PC-9 (cell line): ENCODE measurements at regions not wholly inside any gene's neighbourhood (a gene's known extent, or its start where the extent isn't known, plus 50 kb on each side); places are given as distances from the start of the nearest gene placed in this dataset.

Experiments used
- BruUV-seq: library from RNA; stranded (reverse); fragments of 400-500 nt; replicated peaks from 2 replicates; lab custom pipeline; 2021; lab: Mats Ljungman, UMichigan
- CTCF ChIA-PET: fragments of 300-600 bp; sonication (Branson Sonifier 250); formaldehyde crosslinking; loops from one replicate; lab custom pipeline; 2022; ENCODE audit warnings: antibody characterized with exemption; lab: Charles Lee
- POLR2A ChIA-PET: fragments of 300-600 bp; sonication (Branson Sonifier 250); formaldehyde crosslinking; loops from one replicate; lab custom pipeline; 2022; ENCODE audit warnings: antibody characterized with exemption; ENCODE audit not compliant: unreplicated experiment; lab: Charles Lee
- DNase-seq, 2 experiments: peaks; one replicate each; pipeline versions ENCODE4 v3.0.0 to v3.0.0-alpha.2; 2015 to 2022; ENCODE audit warnings: mixed read lengths in 1 of 2
- H2AFZ ChIP-seq: fragments of 200-600 bp; sonication (generic); 2 replicates; pipeline ENCODE4 v1.8.1; 2017; ENCODE audit warnings: antibody characterized with exemption
- H3F3A ChIP-seq: fragments of 200-600 bp; sonication (generic); 2 replicates; pipeline ENCODE4 v1.8.1; 2017; ENCODE audit warnings: antibody characterized with exemption, mild to moderate bottlenecking, low read depth; ENCODE audit not compliant: insufficient read depth
- H3K27ac ChIP-seq: fragments of 200-600 bp; sonication (generic); 2 replicates; pipeline ENCODE4 v1.6.1; 2016; ENCODE audit warnings: mixed run types
- H3K27me3 ChIP-seq: fragments of 200-600 bp; sonication (generic); 2 replicates; pipeline ENCODE4 v1.6.1; 2016; ENCODE audit warnings: low read depth, mixed run types; ENCODE audit not compliant: insufficient read depth
- H3K36me3 ChIP-seq: fragments of 200-600 bp; sonication (generic); 2 replicates; pipeline ENCODE4 v1.6.1; 2016; ENCODE audit warnings: low read depth, mixed run types
- H3K4me1 ChIP-seq: fragments of 200-600 bp; sonication (generic); replicated peaks from 2 replicates; pipeline ENCODE4 v1.6.1; 2016; ENCODE audit warnings: mixed run types; ENCODE audit not compliant: insufficient read depth
- H3K4me2 ChIP-seq: fragments of 200-600 bp; sonication (generic); 2 replicates; pipeline ENCODE4 v1.6.1; 2017; ENCODE audit warnings: mixed run types
- H3K4me3 ChIP-seq: fragments of 200-600 bp; sonication (generic); 2 replicates; pipeline ENCODE4 v1.6.1; 2016; ENCODE audit warnings: mixed run types
- H3K79me2 ChIP-seq: fragments of 200-600 bp; sonication (generic); 2 replicates; pipeline ENCODE4 v1.6.1; 2017; ENCODE audit warnings: low read depth, mixed run types
- H3K9me2 ChIP-seq: fragments of 200-600 bp; sonication (generic); 2 replicates; pipeline ENCODE4 v1.8.1; 2017; ENCODE audit warnings: mild to moderate bottlenecking; ENCODE audit not compliant: insufficient read depth
- H3K9me3 ChIP-seq: fragments of 200-600 bp; sonication (generic); 2 replicates; pipeline ENCODE4 v1.8.1; 2016; ENCODE audit warnings: low read depth; ENCODE audit not compliant: insufficient read depth
- H4K20me1 ChIP-seq: fragments of 200-600 bp; sonication (generic); 2 replicates; pipeline ENCODE4 v1.8.1; 2017; ENCODE audit not compliant: insufficient read depth
- EZH2 ChIP-seq: fragments of 200-600 bp; sonication (generic); IDR thresholded peaks from 2 replicates; pipeline ENCODE4 v1.8.0; 2017; ENCODE audit warnings: antibody characterized with exemption, low read depth
- intact Hi-C: fragments of 100-400 bp; cut with micrococcal nuclease; formaldehyde crosslinking; loops from one replicate; pipeline ENCODE4 v1.10.0; 2022; ENCODE audit not compliant: unreplicated experiment
- TF ChIP-seq, protein P1 (sequence below): fragments of 200-600 bp; sonication (generic); conservative IDR thresholded peaks from 2 replicates; pipeline ENCODE4 v1.6.1; 2017; ENCODE audit warnings: mixed run types, antibody characterized with exemption, mild to moderate bottlenecking, moderate library complexity

DNA sequence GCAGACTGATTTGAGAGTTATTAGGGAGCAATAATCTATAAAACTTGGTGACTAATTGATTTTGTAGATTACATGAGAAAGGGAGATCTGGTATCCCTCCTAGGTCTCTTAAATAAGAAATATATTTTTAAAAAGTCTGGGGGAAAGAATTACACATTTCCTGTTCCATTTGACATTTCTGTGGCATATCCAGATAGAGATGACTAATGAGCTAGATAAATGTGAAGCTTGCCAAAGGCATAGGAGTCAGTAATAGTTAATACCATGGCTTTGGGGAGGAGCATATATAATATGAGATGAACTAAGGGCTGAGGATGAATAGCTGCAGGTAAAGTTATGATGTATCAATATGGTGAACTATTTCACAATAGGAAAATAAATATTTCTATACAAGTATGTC lies 663.7 kb downstream of the PTPRC start:
- ChIA-PET CTCF (no interaction called here), POLR2A (no interaction called here)
- Histone ChIP-seq H3K4me3 (no peak overlapping the region), H3K4me2 (no peak overlapping the region), H3F3A (no peaks in the 10 kb centered on the region), H3K36me3 (no peaks in the 10 kb centered on the region), H3K9me2 (no peaks in the 10 kb centered on the region; the same call in 1 of the 2 replicates), H3K4me1 (no peaks in the 10 kb centered on the region), H3K79me2 (no peaks in the 10 kb centered on the region), H3K27ac (no peak overlapping the region), H2AFZ (no peak overlapping the region), H3K27me3 (no peaks in the 10 kb centered on the region), H3K9me3 (no peaks in the 10 kb centered on the region), H4K20me1 (no peaks in the 10 kb centered on the region)
- BruUV-seq: no TSS peak
- DNase-seq: no peak
- intact Hi-C loops: no loop called here
- TF ChIP-seq EZH2: no peak
- TF ChIP-seq, protein P1, sequence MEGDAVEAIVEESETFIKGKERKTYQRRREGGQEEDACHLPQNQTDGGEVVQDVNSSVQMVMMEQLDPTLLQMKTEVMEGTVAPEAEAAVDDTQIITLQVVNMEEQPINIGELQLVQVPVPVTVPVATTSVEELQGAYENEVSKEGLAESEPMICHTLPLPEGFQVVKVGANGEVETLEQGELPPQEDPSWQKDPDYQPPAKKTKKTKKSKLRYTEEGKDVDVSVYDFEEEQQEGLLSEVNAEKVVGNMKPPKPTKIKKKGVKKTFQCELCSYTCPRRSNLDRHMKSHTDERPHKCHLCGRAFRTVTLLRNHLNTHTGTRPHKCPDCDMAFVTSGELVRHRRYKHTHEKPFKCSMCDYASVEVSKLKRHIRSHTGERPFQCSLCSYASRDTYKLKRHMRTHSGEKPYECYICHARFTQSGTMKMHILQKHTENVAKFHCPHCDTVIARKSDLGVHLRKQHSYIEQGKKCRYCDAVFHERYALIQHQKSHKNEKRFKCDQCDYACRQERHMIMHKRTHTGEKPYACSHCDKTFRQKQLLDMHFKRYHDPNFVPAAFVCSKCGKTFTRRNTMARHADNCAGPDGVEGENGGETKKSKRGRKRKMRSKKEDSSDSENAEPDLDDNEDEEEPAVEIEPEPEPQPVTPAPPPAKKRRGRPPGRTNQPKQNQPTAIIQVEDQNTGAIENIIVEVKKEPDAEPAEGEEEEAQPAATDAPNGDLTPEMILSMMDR: no peak

DNA sequence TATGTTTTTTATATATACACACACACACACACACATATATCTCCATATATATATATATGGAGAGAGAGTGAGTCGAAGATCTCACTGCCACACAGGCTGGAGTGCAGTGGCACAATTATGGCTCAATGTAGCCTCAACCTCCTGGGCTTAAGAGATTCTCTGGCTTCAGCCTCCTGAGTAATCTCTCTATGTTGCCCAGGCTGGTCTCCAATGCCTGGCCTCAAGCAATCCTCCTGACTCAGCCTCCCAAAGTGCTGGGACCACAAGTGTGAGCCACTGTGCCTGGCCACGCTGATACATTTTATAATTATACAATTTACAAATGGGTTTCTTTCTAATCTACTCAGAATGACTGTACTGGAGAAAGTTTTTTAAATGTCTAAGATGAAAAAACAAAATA lies 664.2 kb downstream of the PTPRC start:
- no peaks in the 10 kb centered on the region for H3K79me2 ChIP-seq
- no peak for TF ChIP-seq EZH2
- TF ChIP-seq, protein P1: no peak
- CTCF ChIA-PET: no interaction called here

DNA sequence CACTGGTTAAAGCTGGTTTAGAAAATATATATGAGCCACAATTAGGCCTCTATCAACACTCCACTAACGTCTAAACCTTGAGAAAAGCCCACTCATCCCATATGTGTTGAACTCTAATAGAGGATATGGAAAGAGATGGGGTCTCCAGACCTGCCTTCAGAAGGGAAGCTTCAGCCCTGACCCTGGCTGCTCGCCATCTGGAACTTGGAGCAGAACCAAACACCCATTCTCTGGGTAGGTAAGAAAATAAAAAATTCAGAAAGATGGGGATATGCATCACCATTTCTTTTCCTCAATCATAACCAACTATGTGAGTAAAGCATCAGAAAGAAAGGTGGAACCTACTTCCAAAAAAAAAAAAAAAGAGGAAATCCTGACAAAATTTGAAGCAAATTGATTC lies 666.2 kb downstream of the PTPRC start:
- no peak overlapping the region for H3K4me2 ChIP-seq
- H3F3A ChIP-seq: no peaks in the 10 kb centered on the region
- ChIA-PET POLR2A (no interaction called here), CTCF (no interaction called here)
- no peak overlapping the region for H3K4me3 ChIP-seq
- no peak overlapping the region for H2AFZ ChIP-seq
- H3K27ac ChIP-seq: no peak overlapping the region
- no peaks in the 10 kb centered on the region for H3K9me3 ChIP-seq
- H3K79me2 ChIP-seq: no peaks in the 10 kb centered on the region
- no peaks in the 10 kb centered on the region; the same call in 1 of the 2 replicates for H3K9me2 ChIP-seq
- H3K36me3 ChIP-seq: no peaks in the 10 kb centered on the region
- no peak for DNase-seq
- no peaks in the 10 kb centered on the region for H3K27me3 ChIP-seq
- H4K20me1 ChIP-seq: no peaks in the 10 kb centered on the region
- BruUV-seq: no TSS peak
- TF ChIP-seq EZH2: no peak
- TF ChIP-seq, protein P1: no peak
- no peaks in the 10 kb centered on the region for H3K4me1 ChIP-seq
- intact Hi-C loops: no loop called here

More for the DNA sequence above, 664.2 kb downstream of the PTPRC start:
- no peaks in the 10 kb centered on the region for H3K27me3 ChIP-seq
- no peaks in the 10 kb centered on the region for H3K36me3 ChIP-seq
- H2AFZ ChIP-seq: no peak overlapping the region
- H3K9me3 ChIP-seq: no peaks in the 10 kb centered on the region
- no peak for DNase-seq
- H4K20me1 ChIP-seq: no peaks in the 10 kb centered on the region
- POLR2A ChIA-PET: no interaction called here
- no TSS peak for BruUV-seq
- no peak overlapping the region for H3K4me3 ChIP-seq
- H3K4me2 ChIP-seq: no peak overlapping the region
- H3F3A ChIP-seq: no peaks in the 10 kb centered on the region
- no peaks in the 10 kb centered on the region for H3K4me1 ChIP-seq
- H3K9me2 ChIP-seq: no peaks in the 10 kb centered on the region; the same call in 1 of the 2 replicates
- H3K27ac ChIP-seq: no peak overlapping the region
- intact Hi-C loops: no loop called here
